Omental fat pad (tissue), 3 donors: ENCODE measurements at regions not wholly inside any gene's neighbourhood (a gene's known extent, or its start where the extent isn't known, plus 50 kb on each side); places are given as distances from the start of the nearest gene placed in this dataset.

Experiments
- ATAC-seq: fragments of 150-250 bp; one replicate; pipeline ENCODE4 v1.9.1; 2016; ENCODE audit warnings: mild to moderate bottlenecking, moderate library complexity; ENCODE audit not compliant: low FRiP score
- DNase-seq: peaks from one replicate; pipeline ENCODE4 v3.0.0-alpha.2; 2019; ENCODE audit warnings: low spot score
- TF ChIP-seq, protein P1 (sequence below), 3 donors: fragments of 450-650 bp; IDR thresholded peaks; one replicate each; pipeline ENCODE4 v1.5.1; 2016 to 2017; ENCODE audit warnings: antibody characterized with exemption in 3 of 3, mild to moderate bottlenecking in 3 of 3, moderate library complexity in 2 of 3

DNA sequence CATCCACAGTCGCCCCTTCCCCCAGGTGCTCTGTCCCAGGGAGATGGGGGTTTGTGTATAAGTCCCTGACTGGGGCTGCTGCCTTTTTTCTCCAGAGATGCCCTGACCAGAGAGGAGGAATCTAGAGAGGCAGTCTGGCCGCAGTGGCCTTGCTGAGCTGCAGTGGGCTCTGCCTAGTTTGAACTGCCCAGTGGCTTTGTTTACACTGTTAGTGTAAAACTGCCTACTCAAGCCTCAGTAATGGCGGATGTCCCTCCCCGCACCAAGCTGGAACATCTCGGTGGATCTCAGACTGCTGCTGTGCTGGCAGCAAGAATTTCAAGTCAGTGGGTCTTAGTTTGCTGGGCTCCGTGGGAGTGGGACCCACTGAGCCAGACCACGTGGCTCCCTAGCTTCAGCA, 102.6 kb upstream of the GIMD1 start:
- DNase-seq (no peak), ATAC-seq (no peak)
- TF ChIP-seq, protein P1, sequence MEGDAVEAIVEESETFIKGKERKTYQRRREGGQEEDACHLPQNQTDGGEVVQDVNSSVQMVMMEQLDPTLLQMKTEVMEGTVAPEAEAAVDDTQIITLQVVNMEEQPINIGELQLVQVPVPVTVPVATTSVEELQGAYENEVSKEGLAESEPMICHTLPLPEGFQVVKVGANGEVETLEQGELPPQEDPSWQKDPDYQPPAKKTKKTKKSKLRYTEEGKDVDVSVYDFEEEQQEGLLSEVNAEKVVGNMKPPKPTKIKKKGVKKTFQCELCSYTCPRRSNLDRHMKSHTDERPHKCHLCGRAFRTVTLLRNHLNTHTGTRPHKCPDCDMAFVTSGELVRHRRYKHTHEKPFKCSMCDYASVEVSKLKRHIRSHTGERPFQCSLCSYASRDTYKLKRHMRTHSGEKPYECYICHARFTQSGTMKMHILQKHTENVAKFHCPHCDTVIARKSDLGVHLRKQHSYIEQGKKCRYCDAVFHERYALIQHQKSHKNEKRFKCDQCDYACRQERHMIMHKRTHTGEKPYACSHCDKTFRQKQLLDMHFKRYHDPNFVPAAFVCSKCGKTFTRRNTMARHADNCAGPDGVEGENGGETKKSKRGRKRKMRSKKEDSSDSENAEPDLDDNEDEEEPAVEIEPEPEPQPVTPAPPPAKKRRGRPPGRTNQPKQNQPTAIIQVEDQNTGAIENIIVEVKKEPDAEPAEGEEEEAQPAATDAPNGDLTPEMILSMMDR (IDR thresholded peaks at IDR 0.05): no peak

DNA sequence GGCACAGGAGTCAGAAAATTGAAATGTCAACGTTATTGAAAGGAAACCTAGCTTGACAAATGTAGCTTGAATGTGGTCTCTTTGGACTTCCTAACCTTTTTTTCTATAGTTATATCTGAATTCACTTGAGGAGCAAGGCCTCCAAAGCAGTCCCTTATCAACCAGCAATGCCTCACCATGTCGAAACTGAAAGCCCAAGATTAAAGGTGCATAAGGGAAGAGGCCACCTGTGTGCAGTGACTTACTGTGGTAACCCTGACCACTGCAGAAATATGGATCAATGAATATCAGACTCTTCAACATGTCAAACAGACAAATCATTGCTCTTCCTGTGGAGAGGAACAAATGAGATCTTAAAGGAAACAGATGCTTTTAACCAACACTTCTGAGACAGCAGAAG, 95.0 kb upstream of the GIMD1 start:
- no peak for DNase-seq
- TF ChIP-seq, protein P1 (IDR thresholded peaks at IDR 0.05): no peak
- no peak for ATAC-seq

DNA sequence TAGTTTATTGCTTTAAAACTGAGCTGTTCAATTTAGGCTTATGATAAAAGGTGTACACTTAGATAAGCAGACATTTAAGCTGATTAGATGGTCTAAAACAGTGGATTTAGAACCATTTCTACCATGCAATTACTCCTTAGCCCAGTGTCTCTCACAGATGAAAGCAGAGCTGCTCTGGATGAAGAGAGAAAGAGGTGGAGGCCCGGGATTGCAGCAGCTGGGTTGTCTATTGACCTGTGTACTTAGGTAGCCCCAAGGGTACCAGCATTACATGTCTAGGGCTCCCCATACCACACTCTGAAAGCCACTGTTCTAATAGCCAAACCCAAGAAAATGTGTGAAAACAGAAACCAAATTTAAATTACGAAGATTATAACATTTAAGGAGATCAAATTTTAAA, 86.0 kb upstream of the GIMD1 start:
- DNase-seq (no peak), ATAC-seq (no peak)
- TF ChIP-seq, protein P1 (IDR thresholded peaks at IDR 0.05): no peak

DNA sequence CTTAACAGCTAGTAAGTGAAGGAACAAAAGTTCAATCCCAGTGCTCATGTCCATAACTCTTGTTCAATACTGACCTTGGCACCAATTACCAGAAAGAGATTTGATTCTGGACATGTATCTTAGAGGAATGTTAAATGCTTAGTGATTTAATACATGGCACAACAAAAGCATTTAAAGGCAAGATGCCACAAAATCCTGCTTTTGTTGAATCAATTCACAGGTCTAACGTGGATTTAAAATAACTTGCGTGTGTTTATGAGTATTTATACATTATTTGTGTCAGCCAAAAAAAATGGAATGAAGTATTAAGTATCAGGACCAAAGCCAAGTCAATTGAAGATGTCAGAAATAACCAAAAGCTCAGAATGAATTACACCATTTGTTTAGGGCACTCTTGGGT, 85.4 kb upstream of the GIMD1 start:
- DNase-seq: no peak
- no peak for ATAC-seq
- TF ChIP-seq, protein P1 (IDR thresholded peaks at IDR 0.05): no peak

DNA sequence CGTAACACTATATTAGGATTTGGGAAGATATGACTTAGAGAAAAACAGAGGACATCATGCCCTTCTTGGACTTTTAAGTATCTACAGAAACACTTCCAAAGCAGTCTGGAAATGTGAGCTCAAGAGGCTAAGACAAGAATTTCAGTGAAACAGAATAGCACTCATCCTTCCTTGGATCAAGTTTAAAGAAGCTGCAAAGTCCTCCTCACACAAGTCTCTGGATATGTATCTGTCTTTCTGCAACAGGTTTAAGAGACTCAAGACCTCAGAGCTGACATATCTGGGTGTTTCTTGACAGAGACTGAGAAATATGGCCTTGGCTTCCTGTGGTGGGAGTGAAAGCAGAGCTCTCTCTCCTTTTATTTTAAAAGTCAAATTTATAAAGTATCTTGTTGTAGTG, 82.5 kb upstream of the GIMD1 start:
- TF ChIP-seq, protein P1 (IDR thresholded peaks at IDR 0.05): no peak
- no peak for ATAC-seq

DNA sequence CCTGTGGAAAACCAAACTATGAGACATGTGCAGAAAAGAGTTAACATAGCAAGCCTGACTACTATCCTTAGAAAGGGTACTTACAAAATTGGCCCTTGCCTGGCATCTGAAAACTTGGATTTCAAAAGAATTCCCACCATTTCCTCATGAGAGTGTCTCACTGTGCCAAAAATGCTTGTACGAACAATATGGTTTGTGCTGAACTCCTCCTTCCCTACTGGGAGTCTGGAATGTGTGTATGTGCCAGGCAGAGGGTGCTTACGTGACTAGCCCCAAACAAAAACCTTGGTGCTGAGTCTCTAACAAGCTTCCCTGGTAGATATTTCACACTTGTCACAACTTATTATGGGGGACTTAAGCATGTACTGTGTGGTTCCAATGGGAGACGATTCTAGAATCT, 81.7 kb upstream of the GIMD1 start:
- ATAC-seq: no peak
- TF ChIP-seq, protein P1 (IDR thresholded peaks at IDR 0.05): no peak
- no peak for DNase-seq

More for the DNA sequence above, 82.5 kb upstream of the GIMD1 start:
- DNase-seq: no peak

DNA sequence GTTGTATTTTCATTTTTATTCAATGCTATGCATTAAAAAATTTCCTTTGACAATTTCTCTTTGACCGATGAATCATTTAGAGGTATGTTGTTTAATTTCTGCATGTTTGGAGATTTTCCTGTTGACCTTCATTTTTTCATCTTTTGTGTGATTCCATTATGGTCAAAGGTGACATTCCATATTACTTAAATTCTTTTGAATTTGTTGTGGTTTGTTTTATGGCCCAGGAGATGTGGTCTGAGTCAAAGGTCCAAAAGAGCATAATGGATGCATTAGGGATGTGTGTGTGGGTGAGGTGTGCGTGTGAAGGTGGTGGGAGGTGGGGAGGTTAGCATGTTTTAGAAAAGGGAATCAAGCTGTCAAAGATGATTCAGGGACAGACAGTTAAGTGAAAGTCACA, 76.0 kb upstream of the GIMD1 start:
- no peak for DNase-seq
- ATAC-seq: no peak
- TF ChIP-seq, protein P1 (IDR thresholded peaks at IDR 0.05): no peak
